ENCODE measurements at regions not wholly inside any gene's neighbourhood (a gene's known extent, or its start where the extent isn't known, plus 50 kb on each side); places are given as distances from the start of the nearest gene placed in this dataset.

DNA sequence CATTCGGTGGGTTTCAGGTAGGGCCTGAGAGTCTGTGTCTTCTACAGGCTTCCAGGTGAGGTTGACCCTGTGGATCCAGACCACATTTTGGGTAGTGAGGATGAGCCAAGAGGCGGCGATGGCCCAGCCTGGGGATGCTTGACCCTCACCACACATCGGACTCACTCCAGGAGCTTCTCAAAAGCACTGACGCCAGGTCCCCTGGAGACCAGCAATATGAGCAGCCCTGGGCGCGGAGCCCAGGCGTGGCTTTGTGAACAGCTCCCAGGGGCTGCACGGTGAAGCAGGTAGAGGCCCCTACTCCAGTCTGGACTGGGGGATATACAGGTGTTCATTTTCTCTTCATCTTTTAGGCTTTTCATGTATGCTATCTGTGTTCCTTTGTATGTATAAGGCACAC, 139.7 kb upstream of the PCBD1 start:
- no peak for TF ChIP-seq SP1 (IDR thresholded peaks at IDR 0.05; ENCODE audit: low read depth)
- TF ChIP-seq YY1 (IDR thresholded peaks at IDR 0.05; ENCODE audit: extremely low read depth, insufficient replicate concordance, low read depth, low read length): no peak
- TF ChIP-seq POLR2A (IDR thresholded peaks at IDR 0.05; ENCODE audit: borderline replicate concordance, extremely low read depth, insufficient read depth, insufficient read length): no peak

Measured in HCT116 (cell line).